COLO829 (cell line): ENCODE measurements at regions not wholly inside any gene's neighbourhood (a gene's known extent, or its start where the extent isn't known, plus 50 kb on each side); places are given as distances from the start of the nearest gene placed in this dataset.
"Not testable (repeated sequence)": the region's sequence is repeated elsewhere in the genome, so short reads cannot be mapped to it uniquely, and the experiment has no call there.

Experiments
- DNase-seq: peaks from one replicate; pipeline ENCODE4 v3.0.0; 2012; ENCODE audit warnings: low spot score

- DNase-seq, result no peak
Observed at GRCh38 chr7:82562716-82563404, 119.3 kb upstream of the CACNA2D1 start.

- DNase-seq, result no peak
Observed at GRCh38 chr7:82559193-82559805, 115.7 kb upstream of the CACNA2D1 start.

GRCh38 chr7:82549616-82550285 is 106.2 kb upstream of the CACNA2D1 start:
- no peak for DNase-seq

GRCh38 chr7:82548141-82548688 is 104.6 kb upstream of the CACNA2D1 start:
- DNase-seq, result no peak

- peak; percentile 73 for DNase-seq
Observed at GRCh38 chr7:82542665-82543064, 99.1 kb upstream of the CACNA2D1 start.

- DNase-seq, result no peak
Observed at GRCh38 chr7:82539969-82540368, 96.4 kb upstream of the CACNA2D1 start.

- no peak for DNase-seq
Observed at GRCh38 chr7:82534684-82535083, 91.1 kb upstream of the CACNA2D1 start.

GRCh38 chr7:82530361-82530760 is 86.8 kb upstream of the CACNA2D1 start:
- no peak for DNase-seq

- DNase-seq, result no peak
Observed at GRCh38 chr7:82528577-82529310, 85.2 kb upstream of the CACNA2D1 start.

- no peak for DNase-seq
Observed at GRCh38 chr7:82527851-82528250, 84.3 kb upstream of the CACNA2D1 start.

GRCh38 chr7:82521906-82522445 is 78.4 kb upstream of the CACNA2D1 start:
- no peak for DNase-seq

- no peak for DNase-seq
Observed at GRCh38 chr7:82517050-82517449, 73.5 kb upstream of the CACNA2D1 start.

GRCh38 chr7:82511542-82511941 is 68.0 kb upstream of the CACNA2D1 start:
- DNase-seq, result no peak

GRCh38 chr7:82507976-82508677 is 64.5 kb upstream of the CACNA2D1 start:
- no peak for DNase-seq

- no peak for DNase-seq
Observed at GRCh38 chr7:82507365-82507975, 63.9 kb upstream of the CACNA2D1 start.

GRCh38 chr7:82506702-82507101 is 63.1 kb upstream of the CACNA2D1 start:
- no peak for DNase-seq

- peak; percentile 28 for DNase-seq
Observed at GRCh38 chr7:82506208-82506607, 62.6 kb upstream of the CACNA2D1 start.

- no peak for DNase-seq
Observed at GRCh38 chr7:82501346-82501745, 57.8 kb upstream of the CACNA2D1 start.

- not testable (repeated sequence) for DNase-seq
Observed at GRCh38 chr7:82499546-82499945, 56.0 kb upstream of the CACNA2D1 start.

GRCh38 chr7:82494420-82494819 is 50.8 kb upstream of the CACNA2D1 start:
- DNase-seq, result no peak
